Panc1 (cell line): ENCODE measurements at regions not wholly inside any gene's neighbourhood (a gene's known extent, or its start where the extent isn't known, plus 50 kb on each side); places are given as distances from the start of the nearest gene placed in this dataset.

Experiments
- ATAC-seq: fragments of 200-7000 bp; cut with Tn5 transposase; 2 replicates; pipeline ENCODE4 v1.9.1; 2020; ENCODE audit warnings: mild to moderate bottlenecking, moderate library complexity
- BruUV-seq: library from RNA; stranded (reverse); fragments of 400-500 nt; replicated peaks from 2 replicates; lab custom pipeline; 2021; lab: Mats Ljungman, UMichigan
- CTCF ChIA-PET: fragments of 300-600 bp; sonication (Branson Sonifier 250); formaldehyde crosslinking; loops from one replicate; lab custom pipeline; 2022; ENCODE audit warnings: antibody characterized with exemption; lab: Charles Lee
- POLR2A ChIA-PET: fragments of 300-600 bp; sonication (Branson Sonifier 250); formaldehyde crosslinking; loops from one replicate; lab custom pipeline; 2022; ENCODE audit warnings: antibody characterized with exemption; lab: Charles Lee
- DNase-seq: peaks from one replicate; pipeline ENCODE4 v3.0.0-alpha.2; 2010; ENCODE audit warnings: low read depth, low spot score
- H3K27ac ChIP-seq: 2 replicates; pipeline ENCODE4 v1.5.1; 2011; ENCODE audit warnings: mild to moderate bottlenecking, low read length, inconsistent platforms
- H3K27me3 ChIP-seq: fragments of 200-500 bp; sonication (Bioruptor generic); 2 replicates; pipeline ENCODE4 v1.6.0; 2014; ENCODE audit warnings: low read length, inconsistent platforms; ENCODE audit not compliant: control insufficient read depth, insufficient read depth
- H3K36me3 ChIP-seq: fragments of 200-500 bp; sonication (Bioruptor generic); 2 replicates; pipeline ENCODE4 v1.5.1; 2014; ENCODE audit warnings: inconsistent platforms, mild to moderate bottlenecking, low read length, moderate library complexity; ENCODE audit not compliant: control insufficient read depth, insufficient read depth
- H3K4me1 ChIP-seq: 2 replicates; pipeline ENCODE4 v1.5.1; 2011; ENCODE audit warnings: inconsistent platforms, mild to moderate bottlenecking, low read length, moderate library complexity; ENCODE audit not compliant: control insufficient read depth, insufficient read depth
- H3K4me3 ChIP-seq, 2 experiments: 2 replicates each; pipeline ENCODE4 v1.5.1; 2011 to 2012; ENCODE audit warnings: low read depth in 2 of 2, low read length in 2 of 2, mild to moderate bottlenecking in 2 of 2, inconsistent platforms in 1 of 2, moderate library complexity in 1 of 2
- H3K9me3 ChIP-seq: fragments of 200-500 bp; sonication (Bioruptor generic); 2 replicates; pipeline ENCODE4 v1.5.1; 2014; ENCODE audit warnings: low read depth, mild to moderate bottlenecking, inconsistent platforms, low read length, moderate library complexity; ENCODE audit not compliant: control insufficient read depth, insufficient read depth
- CTCF ChIP-seq: fragments of 450-650 bp; IDR thresholded peaks from 2 replicates; pipeline ENCODE4 v1.5.1; 2017; ENCODE audit warnings: mild to moderate bottlenecking
- POLR2AphosphoS5 ChIP-seq: IDR thresholded peaks from 2 replicates; pipeline ENCODE4 v1.6.1; 2012; ENCODE audit warnings: mild to moderate bottlenecking, low read depth, low read length, moderate library complexity
- REST ChIP-seq, 2 experiments: IDR thresholded peaks; 2 replicates each; pipeline ENCODE4 v1.6.1; 2011 to 2012; ENCODE audit warnings: low read depth in 2 of 2, control low read depth in 1 of 2, low read length in 1 of 2, mild to moderate bottlenecking in 1 of 2, moderate library complexity in 1 of 2; ENCODE audit not compliant: insufficient read depth in 1 of 2
- SIN3A ChIP-seq: IDR thresholded peaks from 2 replicates; pipeline ENCODE4 v1.6.1; 2012; ENCODE audit warnings: low read depth, mild to moderate bottlenecking, low read length, moderate library complexity, borderline replicate concordance; ENCODE audit not compliant: insufficient read depth
- TCF7L2 ChIP-seq: IDR thresholded peaks from 2 replicates; pipeline ENCODE4 v1.6.1; 2011; ENCODE audit warnings: mild to moderate bottlenecking, low read depth, low read length, inconsistent platforms
- in situ Hi-C: cut with HindIII; loops from 2 replicates; pipeline ENCODE4 v1.10.0; 2016; ENCODE audit warnings: low sequenced_read_pairs, low pct_unique_long_range_greater_than_20kb
- intact Hi-C: fragments of 100-400 bp; cut with micrococcal nuclease; formaldehyde crosslinking; loops from one replicate; pipeline ENCODE4 v1.10.0; 2022; ENCODE audit not compliant: unreplicated experiment

- H3K36me3 ChIP-seq, result no peaks in the 10 kb centered on the region
- ChIA-PET POLR2A (no interaction called here), CTCF (interaction anchor here (0.5 to 0.6 kb wide), 2 partner anchors 118 to 1060 kb away, joined by 3 to 5 read pairs; no protein-coding TSS in a partner anchor)
- H3K4me1 ChIP-seq, result peaks cover 11% of the 10 kb centered on the region; the same call in 1 of the 2 replicates
- no peak for ATAC-seq
- H3K27me3 ChIP-seq, result no peaks in the 10 kb centered on the region
- no peak overlapping the region for H3K27ac ChIP-seq
- no peak overlapping the region for H3K4me3 ChIP-seq
- no peaks in the 10 kb centered on the region for H3K9me3 ChIP-seq
- in situ Hi-C loops, result no loop called here
- intact Hi-C loops, result no loop called here
- BruUV-seq, result no TSS peak
- TF ChIP-seq POLR2AphosphoS5 (no peak), REST (IDR thresholded peaks at IDR 0.05; ENCODE audit: insufficient read depth in 1 of 2, low read depth in 2 of 2, low read length in 1 of 2) (no peak), CTCF (no peak), TCF7L2 (no peak), SIN3A (no peak)
- DNase-seq, result no peak
Observed at GRCh38 chr1:22261580-22261979, 118.7 kb upstream of the WNT4 start.

- ChIA-PET POLR2A (no interaction called here), CTCF (no interaction called here)
- Histone ChIP-seq H3K27me3 (no peaks in the 10 kb centered on the region), H3K4me1 (peaks cover 6% of the 10 kb centered on the region; the same call in 1 of the 2 replicates), H3K4me3 (no peak overlapping the region), H3K36me3 (no peaks in the 10 kb centered on the region), H3K27ac (no peak overlapping the region), H3K9me3 (no peaks in the 10 kb centered on the region)
- DNase-seq (no peak), ATAC-seq (no peak)
- TF ChIP-seq POLR2AphosphoS5 (no peak), TCF7L2 (no peak), REST (IDR thresholded peaks at IDR 0.05; ENCODE audit: insufficient read depth in 1 of 2, low read depth in 2 of 2, low read length in 1 of 2) (no peak), SIN3A (no peak), CTCF (no peak)
- BruUV-seq, result no TSS peak
- in situ Hi-C loops, result no loop called here
- intact Hi-C loops, result no loop called here
Observed at GRCh38 chr1:22262583-22262982, 119.7 kb upstream of the WNT4 start.
